HG03558 (cell line): ENCODE measurements at regions not wholly inside any gene's neighbourhood (a gene's known extent, or its start where the extent isn't known, plus 50 kb on each side); places are given as distances from the start of the nearest gene placed in this dataset.

Experiments used
- ATAC-seq: cut with Tn5 transposase; IDR thresholded peaks from one replicate; pipeline ENCODE4 v1.9.1; 2021; ENCODE audit warnings: moderate number of reproducible peaks; ENCODE audit not compliant: unreplicated experiment; ENCODE audit errors: extremely low read depth

DNA sequence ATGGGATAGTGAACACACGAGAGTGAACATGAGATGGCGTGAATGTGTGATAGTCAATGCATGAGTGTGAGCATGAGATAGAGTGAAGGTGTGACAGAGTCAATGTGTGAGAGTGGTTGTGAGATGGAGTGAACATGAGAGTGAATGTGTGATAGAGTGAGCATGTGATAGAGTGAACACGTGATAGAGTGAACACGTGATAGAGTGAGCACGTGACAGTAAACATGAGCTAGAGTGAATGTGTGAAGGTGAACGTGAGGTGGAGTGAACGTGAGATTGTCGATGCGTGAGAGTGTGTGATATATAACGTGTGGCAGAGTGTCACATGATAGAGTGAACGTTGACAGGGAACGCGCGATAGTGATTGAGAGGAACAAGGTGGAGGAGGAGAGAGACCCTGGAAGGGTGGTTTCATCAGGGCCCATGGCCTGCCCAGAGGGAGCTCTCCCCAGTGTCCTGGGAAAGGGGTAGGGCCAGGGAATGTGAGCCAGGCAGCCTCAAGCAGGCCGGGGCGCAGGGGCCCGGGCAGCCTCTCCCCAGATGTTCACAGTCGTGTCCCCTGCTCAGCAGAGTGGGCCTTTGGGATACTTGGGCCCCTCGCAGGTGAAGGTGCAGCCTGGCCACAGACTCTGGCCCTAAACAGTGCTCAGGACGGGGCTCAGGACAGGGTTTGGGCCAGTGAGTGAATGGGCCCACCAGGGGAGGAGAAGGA, 516.9 kb downstream of the EIPR1 start:
- no peak for ATAC-seq

DNA sequence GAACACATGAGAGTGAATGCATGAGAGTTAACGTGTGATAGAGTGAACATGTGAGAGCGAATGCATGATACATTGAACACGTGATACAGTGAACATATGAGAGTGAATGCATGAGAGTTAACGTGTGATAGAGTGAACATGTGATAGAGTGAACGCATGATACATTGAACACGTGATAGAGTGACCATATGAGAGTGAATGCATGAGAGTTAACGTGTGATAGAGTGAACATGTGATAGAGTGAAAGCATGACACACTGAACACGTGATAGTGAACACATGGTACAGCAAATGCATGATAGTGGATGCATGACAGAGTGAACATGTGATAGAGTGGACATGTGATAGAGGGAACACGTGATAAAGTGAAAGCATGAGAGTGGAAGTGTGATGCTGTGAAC, 517.9 kb downstream of the EIPR1 start:
- ATAC-seq = no peak

DNA sequence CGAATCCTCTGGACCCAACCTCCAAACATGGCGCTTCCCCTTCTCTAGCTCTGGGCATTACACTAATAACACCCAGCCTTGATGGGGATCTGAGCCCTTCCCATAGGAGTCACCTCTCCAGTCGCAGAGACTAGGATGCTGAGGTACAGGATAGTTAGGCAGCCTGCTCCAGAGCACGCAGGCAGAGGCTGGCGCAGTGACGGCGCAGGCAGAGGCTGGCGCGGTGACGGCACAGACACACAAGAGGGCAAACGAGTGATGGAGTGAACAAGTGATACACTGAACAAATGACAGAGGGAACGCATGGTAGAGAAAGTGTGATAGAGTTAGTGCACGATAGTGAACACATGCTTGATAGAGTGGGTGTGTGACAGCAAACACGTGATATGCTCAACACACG, 518.5 kb downstream of the EIPR1 start:
- no peak for ATAC-seq

DNA sequence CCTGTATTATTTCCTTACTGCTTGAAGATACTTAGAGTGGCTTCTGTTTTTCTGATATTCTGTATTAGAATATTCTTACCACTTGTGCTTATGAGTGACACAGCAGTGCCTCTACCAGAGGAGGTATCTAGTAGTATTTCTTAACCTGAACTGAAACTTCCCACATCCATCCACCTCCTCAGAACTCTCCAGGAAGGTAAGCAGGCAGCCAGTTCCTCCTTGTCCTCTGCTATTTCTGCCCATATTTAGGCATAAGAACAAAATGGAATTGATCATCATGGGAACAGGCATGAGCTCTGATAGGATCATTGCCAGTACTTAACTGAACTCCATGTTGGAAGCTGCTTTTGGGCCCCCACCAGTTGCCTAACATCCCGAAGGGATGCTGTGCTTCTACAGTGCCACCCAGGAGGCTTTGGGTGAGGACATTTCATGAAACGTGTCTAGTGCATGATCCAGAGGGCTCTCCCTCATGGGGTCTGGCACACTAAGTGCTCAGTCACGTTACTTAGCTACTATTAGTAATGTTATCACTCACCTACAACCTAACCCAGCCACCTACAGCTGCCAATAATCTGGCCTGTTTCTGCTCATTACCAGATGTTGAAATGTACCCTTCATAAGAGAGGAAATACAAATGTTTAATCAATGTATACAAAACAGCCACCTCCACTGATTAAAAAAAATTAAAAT, 520.7 kb downstream of the EIPR1 start:
- no peak for ATAC-seq

DNA sequence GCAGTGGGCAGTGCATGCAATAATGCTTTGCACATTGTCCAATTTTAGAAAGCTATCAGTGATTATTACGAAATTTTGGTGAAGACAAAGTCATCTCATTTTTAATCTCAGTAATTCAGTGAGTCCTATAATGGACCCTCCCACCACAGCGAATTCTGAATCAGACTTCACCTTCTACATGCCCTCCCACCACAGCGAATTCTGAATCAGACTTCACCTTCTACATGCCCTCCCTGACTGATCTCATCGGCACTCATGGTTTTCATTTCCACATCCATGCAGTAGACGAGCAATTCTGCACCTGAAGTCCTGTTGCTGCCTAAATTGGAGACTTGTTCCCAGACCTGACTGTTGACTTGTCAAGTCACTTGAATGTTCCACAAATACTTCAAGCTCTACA, 522.3 kb downstream of the EIPR1 start:
- ATAC-seq = no peak

DNA sequence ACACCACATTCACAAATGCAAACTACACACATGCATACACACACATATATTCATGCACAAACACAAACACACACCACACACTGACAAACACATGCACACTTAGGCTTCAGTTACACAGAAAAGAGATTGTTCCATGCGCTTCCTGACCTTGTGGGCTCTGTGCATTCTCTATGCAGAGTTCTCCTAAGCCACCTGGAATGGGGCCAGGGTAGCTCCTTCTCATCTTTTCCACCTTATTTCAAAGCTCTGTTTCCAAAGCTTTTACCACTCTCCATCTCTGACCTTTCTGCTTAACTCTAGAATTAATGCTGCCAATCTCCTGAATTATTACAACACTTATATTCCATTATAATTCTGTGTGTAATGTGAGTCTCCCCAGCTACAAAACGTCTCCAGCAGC, 522.3 kb upstream of the MYT1L start:
- ATAC-seq = no peak

DNA sequence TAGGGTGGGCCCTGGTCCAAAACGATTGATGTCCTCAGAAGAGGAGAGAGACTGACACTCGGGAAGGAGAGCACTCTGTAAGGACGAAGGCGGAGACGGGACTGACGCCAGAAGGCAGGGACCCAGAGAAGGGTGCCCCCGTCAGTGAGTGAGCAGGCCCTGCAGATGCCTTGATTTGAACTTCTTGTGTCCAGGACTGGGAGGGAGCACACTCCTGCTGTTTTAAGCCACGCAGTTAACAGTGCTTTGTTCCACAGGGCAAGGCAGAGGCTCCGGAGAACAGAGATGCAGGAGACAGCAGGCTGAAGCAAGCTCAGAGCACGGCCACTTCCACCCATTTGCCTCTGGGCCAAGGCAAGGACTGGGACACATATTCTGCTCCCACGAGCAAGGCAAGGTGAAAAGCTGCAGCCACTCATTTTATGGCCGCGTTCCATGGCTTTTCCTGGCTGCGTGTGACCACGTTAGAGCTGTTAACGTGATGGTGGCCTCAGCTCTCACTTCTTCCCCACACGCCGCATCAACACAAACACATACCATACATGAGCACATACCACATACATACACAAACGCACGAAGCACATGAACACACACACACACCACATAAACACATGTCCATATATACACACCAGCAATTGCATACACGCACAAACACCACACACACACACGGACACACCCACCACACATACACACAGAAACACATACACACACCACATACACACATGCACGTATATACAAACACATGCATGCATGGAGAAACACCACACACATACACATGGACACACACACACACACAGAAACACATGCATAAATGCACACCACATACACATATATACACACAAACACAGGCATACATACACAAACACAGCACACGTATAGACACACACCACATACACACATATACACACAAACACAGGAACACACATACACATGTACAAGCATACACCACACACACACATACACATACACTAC, 521.0 kb upstream of the MYT1L start:
- ATAC-seq = no peak

DNA sequence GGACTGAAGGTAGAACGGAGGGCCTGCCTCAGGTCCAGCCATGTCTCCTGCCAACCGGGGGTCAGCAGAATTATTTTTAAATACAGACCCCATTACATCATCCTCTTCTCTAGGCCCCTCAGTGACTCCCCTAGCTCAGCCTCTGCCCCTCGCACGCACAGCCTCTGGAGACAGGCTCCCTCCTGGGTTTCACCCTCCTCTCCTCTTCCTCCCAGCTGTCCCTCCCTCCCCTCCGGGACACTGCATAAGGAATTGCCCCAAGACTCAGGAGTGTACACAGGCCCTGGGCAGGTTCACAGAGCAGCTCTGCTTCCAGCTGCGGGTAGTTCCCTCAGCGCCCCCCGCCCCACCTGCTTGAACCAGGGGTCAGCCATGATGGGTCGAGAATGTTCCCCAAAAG, 520.2 kb upstream of the MYT1L start:
- ATAC-seq = no peak

DNA sequence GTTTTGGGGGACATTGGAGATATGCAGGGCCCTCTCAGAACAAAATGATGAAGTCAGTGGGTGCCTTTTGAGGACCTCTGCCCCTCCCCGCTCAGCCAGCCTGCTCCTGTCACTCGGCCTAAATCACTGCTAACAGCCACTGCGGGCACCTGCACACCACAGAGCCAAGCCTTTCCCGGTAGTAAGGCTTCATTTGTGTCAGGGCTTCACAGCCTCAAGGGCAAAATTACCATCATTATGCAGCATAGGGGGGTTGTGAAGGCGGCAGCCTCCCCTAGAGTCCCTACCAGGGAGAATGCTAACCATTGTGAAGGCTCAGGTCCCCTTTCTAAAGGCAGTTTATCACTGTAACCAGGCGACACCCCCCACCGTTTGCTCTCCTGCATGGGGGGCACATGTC, 519.8 kb upstream of the MYT1L start:
- ATAC-seq = no peak

DNA sequence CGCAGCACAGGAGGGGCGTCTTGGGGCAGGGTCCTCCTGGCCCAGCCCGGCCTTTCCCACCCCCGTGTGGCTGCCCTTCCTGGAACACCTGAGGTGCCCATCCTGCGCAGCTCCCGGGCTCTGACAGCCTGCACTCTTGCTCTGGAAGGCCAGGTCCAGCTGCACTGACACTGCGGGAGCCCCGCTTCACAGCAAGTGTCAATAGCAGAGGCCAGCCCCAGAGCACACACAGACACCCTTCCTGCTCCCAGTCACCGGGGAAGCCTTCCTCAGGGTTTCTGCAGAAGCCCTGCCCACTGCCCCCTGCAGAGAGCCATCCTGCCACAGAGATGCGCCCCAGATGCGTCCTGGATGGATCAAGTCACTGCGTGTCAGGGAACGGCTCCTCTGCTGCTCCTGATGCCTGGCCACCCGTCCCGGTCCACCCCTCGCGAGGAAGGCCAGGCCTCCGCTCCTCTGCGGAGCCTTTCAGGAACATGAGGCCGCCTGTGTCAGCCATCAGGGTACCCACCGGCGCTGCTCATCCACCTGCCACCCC, 519.2 kb upstream of the MYT1L start:
- no peak for ATAC-seq

DNA sequence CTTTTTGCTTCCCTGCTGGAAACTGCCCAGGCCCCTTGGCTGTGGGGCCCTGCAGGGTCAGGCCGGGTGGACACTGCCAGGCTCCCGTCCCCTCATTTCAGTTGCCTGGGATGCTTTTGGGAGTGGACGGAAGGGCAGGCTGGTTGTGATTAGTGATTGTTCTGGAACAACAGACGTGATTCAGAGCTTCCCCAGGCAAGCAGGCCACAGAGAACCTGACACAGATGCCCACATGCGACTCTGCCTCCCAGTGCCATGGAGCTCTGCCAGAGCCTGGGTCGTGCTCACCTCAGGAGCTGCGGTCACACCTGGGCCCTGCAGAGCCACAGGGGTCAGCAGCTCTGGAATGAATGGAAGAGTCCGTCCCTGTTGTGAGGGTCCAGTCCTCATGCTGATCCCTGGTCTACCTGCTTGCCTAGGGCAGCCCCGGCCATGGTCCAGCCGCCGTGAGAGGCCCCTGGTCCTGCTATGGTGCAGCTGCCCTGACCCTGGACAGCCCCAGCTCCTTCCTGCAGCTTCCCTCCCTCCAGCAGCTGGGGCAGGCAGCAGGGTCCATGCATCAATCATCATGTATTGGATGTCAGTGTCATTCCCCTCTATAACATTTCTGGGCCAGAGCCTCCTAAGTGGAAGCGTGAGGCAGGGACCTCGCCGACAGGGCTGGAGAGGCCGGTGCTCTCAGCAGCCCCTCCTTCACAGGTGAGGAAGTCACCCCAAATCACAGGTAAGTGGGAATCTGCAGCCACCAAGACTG, 518.6 kb upstream of the MYT1L start:
- ATAC-seq = no peak

DNA sequence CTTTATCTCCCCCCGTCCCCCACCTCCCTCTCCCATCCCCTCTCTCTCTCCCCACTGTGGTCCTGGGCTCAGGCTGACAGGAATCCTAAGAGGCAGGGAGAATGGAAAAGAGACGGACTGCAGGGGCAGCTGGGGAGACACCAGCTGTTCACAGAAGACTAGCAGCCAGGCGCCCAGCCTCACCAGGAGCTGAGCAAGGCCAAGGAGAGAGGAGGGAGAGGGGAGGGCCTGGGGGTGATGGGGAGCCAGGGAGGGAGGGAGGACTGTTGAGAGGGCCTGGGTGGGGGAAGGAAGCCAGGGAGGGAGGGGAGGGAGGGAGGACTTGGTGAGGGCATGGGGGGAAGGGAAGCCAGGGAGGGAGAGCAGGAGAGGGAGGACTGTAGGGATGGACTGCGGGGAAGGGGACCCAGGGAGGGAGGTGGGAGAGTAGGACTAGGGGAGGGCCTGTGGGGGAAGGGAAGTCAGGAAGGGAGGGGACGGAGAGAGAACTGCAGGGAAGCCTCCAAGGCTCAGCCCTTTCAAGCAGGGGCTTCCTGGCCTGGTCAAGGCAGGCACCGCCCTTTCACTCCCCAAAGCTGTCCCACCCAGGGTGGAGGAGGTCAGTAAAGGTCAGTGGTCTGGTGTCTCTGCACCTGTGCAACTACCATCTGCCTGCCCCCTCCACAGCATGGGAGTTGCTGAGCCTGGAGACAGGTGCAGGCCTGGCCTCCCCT, 517.7 kb upstream of the MYT1L start:
- no peak for ATAC-seq

DNA sequence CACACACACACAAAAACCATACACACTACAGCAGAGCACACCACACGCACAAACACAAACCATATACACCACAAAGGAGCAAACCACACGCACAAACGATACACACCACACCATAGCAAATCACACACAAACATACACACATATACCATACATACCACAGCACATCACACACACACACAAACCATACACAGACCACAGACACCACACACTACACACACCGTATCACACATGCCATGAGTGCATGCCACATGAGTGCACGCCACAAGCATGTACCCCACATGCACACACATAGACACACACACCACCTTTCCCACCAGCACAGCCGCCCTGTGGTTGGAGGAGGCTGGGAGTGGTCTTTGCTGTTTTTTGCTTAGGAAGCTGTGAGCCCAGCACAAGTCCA, 517.1 kb upstream of the MYT1L start:
- no peak for ATAC-seq

DNA sequence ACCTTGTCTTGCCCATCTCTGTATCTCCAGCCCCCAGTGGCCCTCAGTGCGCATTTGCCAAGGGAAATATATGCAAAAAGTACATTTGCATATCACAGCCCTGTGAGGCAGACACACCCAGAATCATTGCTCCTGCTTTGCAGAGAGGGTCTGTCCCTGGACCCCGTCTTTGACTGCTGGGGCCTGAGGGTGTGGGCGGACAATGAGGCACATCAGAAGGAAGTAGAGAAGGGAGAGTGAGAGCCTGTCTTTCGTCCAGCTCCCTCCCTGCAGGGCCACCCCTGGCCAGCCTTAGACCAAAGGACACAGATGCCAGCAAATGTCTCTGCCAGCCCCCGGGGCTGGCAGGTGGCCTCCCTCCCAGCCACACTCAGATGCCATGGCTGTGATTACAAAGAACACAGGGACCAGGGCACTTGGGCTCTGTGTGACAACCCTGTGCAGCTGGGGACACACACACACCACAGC, 516.2 kb upstream of the MYT1L start:
- no peak for ATAC-seq

DNA sequence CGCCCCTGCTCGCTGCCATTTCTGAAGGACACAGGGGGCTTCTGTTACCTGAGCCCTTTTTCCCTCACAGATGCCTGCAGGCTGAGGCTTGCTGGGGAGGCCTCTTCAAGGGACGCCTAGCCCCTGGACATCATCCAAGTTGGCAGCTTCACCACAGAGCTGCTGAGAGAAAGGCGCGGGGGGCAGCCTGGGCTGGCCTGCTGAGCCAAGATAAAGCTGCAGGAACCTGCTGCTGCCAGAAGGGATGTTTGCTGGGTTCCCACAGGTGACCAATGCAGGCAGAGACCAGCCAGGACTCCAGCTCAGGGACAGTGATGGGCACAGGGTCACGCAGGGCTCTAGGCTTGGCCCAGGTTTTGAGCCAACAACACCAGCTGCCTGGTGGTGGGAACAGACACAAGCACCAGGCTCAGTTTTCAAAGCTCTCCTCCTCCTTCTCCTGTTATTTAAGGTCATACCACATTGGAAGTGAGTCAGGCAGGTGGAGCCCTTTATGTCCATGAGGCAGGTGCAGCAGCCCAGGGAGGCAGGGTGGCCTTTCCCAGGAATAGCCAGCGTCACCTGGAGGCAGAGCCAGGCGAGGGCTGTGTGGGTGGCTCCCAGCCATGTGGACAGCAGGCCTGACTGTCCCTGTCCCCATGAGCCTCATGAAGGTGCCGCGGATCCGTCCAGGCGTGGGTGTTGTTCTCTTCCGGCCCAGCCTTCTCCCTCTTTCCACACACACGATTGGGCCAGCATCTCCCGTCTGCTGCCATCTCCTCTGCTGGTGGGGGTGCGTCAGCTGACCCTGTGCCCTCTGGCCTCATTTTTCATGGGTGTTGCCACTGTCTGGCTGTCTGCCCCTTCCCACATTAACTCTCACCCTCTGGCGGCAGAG, 515.5 kb upstream of the MYT1L start:
- ATAC-seq = no peak

DNA sequence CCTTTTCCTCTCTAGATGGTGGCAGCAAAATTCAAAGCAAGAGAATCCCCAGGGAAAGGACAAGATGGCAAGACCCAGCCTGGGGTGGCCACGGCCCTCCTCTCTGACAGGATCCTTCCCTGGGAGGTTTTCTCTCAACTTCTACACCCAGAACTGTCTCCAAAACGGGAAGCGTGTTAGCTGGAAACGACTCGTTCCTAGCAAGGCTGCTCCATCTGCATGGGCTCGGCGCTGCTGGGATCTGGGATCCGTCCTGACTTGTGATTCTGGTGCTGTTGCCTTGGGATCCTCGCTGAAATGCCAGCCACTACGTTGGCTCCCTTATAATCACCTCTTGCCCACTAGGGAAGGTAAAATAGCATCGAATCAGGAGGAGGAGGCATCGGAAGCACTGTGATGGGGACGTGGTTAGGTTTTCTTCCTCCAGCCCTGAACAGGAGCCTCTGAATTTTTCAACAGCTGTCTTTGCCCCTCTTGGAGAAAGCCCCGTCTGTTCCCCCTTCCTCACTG, 514.8 kb upstream of the MYT1L start:
- ATAC-seq = no peak

DNA sequence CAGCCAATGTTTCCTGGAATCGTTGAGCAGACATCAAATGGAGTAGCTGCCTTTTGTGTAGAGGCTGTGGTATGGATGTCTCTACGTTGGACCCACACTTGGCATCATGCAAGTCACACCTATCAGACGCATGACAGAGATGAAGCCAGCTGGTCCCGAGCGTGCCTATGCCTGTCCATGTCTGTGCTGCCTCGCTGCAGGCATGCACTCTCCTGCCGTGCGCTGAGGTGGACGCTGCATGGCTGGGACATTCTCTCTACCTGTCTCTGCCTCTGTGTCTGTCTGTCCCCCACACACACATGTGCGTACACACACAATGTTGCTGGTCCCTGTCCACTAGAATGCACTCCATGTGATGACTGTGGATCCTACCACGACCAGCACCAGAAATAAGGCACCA, 514.2 kb upstream of the MYT1L start:
- no peak for ATAC-seq

DNA sequence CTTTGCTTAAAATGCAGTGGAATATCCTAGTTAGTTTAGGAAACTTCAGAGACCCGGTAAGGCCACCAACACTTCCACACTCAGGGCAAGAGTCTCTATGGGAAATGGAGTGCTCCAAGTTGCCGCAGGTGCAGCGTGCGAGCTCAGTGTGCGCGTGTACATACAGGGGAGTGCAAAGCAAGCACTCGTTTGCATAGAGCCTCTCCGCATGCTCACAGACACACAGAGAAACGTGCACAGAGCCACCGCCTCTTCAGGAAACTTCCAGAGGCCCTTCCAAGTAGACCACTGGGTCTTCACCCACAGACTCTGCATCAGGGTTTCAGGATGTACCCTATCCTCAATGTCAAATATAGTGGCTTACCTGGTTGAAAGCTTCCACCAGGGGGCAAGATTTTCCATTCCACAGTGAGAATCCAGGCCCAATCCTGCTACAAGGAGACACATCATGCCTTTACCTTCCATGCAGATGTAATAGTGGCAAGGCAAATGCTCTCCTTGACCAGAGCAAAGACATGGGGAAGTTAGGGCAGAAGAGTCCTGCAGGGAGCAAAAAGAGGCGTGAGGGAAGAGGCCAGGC, 513.0 kb upstream of the MYT1L start:
- no peak for ATAC-seq
